Endothelial cell of umbilical vein (primary cell): ENCODE measurements at regions not wholly inside any gene's neighbourhood (a gene's known extent, or its start where the extent isn't known, plus 50 kb on each side); places are given as distances from the start of the nearest gene placed in this dataset.

Experiments used
- BruUV-seq: library from RNA; stranded (reverse); fragments of 400-500 nt; replicated peaks from 2 replicates; lab custom pipeline; 2021; lab: Mats Ljungman, UMichigan
- CTCF ChIA-PET: fragments of 300-600, 350-600 bp; sonication (Branson Sonifier 250); formaldehyde crosslinking; loops from one replicate; lab custom pipeline; 2021; ENCODE audit warnings: antibody characterized with exemption, inconsistent platforms; lab: Charles Lee
- POLR2A ChIA-PET: fragments of 300-600, 350-600 bp; sonication (Branson Sonifier 250); formaldehyde crosslinking; loops from one replicate; lab custom pipeline; 2021; ENCODE audit warnings: antibody characterized with exemption, inconsistent platforms; lab: Charles Lee
- DNase-seq: peaks from one replicate; pipeline ENCODE4 v3.0.0-alpha.2; 2011; ENCODE audit warnings: low read depth, low spot score
- FAIRE-seq: peaks from 2 replicates; lab custom pipeline; 2011; peaks lifted over from hg19 to GRCh38; lab: Jason Lieb, UNC
- H2AFZ ChIP-seq: 2 replicates; pipeline ENCODE4 v1.6.0; 2012; ENCODE audit warnings: low read depth, low read length, control low read depth, inconsistent platforms
- H3K27ac ChIP-seq: 2 replicates; pipeline ENCODE4 v1.5.1; 2011; ENCODE audit warnings: low read depth, mild to moderate bottlenecking, control low read depth, low read length, moderate library complexity; ENCODE audit not compliant: insufficient read depth
- H3K27me3 ChIP-seq, 2 experiments: 2 replicates each; pipeline versions ENCODE4 v1.6.0 to v1.6.1; 2011; ENCODE audit warnings: low read length in 2 of 2, mixed read lengths in 1 of 2; ENCODE audit not compliant: control insufficient read depth in 2 of 2, insufficient read depth in 2 of 2
- H3K36me3 ChIP-seq, 2 experiments: 2 replicates in 1 of 2; 3 replicates in 1 of 2; pipeline ENCODE4 v1.5.1; 2011; ENCODE audit warnings: low read length in 2 of 2, mild to moderate bottlenecking in 1 of 2, moderate library complexity in 1 of 2; ENCODE audit not compliant: control insufficient read depth in 2 of 2, insufficient read depth in 2 of 2; ENCODE audit errors: extremely low read depth in 1 of 2
- H3K4me1 ChIP-seq: 3 replicates; pipeline ENCODE4 v1.5.1; 2011; ENCODE audit warnings: mild to moderate bottlenecking, low read length; ENCODE audit not compliant: control insufficient read depth, insufficient read depth; ENCODE audit errors: extremely low read depth
- H3K4me2 ChIP-seq: 2 replicates; pipeline ENCODE4 v1.6.1; 2011; ENCODE audit warnings: low read length, control low read depth, mixed read lengths; ENCODE audit not compliant: insufficient read depth
- H3K4me3 ChIP-seq, 3 experiments: fragments of 200-600 bp in 1 of 3; sonication (generic), shearing (Covaris generic) in 1 of 3; replicated peaks in 1 of 3; 2 replicates each; pipeline ENCODE4 v1.5.1; 2011 to 2016; ENCODE audit warnings: control low read depth in 3 of 3, low read length in 3 of 3, mild to moderate bottlenecking in 2 of 3, inconsistent platforms in 1 of 3, low read depth in 1 of 3, moderate library complexity in 1 of 3; ENCODE audit not compliant: insufficient read depth in 1 of 3
- H3K79me2 ChIP-seq: 2 replicates; pipeline ENCODE4 v1.6.0; 2012; ENCODE audit warnings: low read length, inconsistent platforms; ENCODE audit not compliant: control insufficient read depth, insufficient read depth
- H3K9ac ChIP-seq: replicated peaks from 2 replicates; pipeline ENCODE3; 2011; ENCODE audit warnings: low read length, control low read depth; ENCODE audit not compliant: insufficient read depth; ENCODE audit errors: extremely low read depth
- H3K9me1 ChIP-seq: replicated peaks from 3 replicates; pipeline ENCODE4 v1.6.0; 2011; ENCODE audit warnings: mild to moderate bottlenecking, low read length; ENCODE audit not compliant: control insufficient read depth, insufficient read depth; ENCODE audit errors: extremely low read depth
- H3K9me3 ChIP-seq: replicated peaks from 2 replicates; pipeline ENCODE4 v1.5.1; 2012; ENCODE audit warnings: low read length, inconsistent platforms; ENCODE audit not compliant: control insufficient read depth, insufficient read depth
- H4K20me1 ChIP-seq: replicated peaks from 2 replicates; pipeline ENCODE3; 2011; ENCODE audit warnings: mild to moderate bottlenecking, low read length; ENCODE audit not compliant: control insufficient read depth, insufficient read depth; ENCODE audit errors: extremely low read depth
- EZH2 ChIP-seq: IDR thresholded peaks from 2 replicates; pipeline ENCODE4 v1.6.1; 2012; ENCODE audit warnings: borderline replicate concordance, low read depth, mild to moderate bottlenecking, moderate library complexity, low read length, inconsistent platforms; ENCODE audit not compliant: severe bottlenecking
- FOS ChIP-seq: IDR thresholded peaks from 2 replicates; pipeline ENCODE4 v1.6.1; 2011; ENCODE audit warnings: mild to moderate bottlenecking, low read length, moderate library complexity, borderline replicate concordance; ENCODE audit not compliant: insufficient read depth
- GATA2 ChIP-seq: IDR thresholded peaks from 2 replicates; pipeline ENCODE4 v1.7.0; 2011; ENCODE audit warnings: low read depth, mild to moderate bottlenecking, moderate library complexity, mixed read lengths, low read length; ENCODE audit not compliant: insufficient read length, insufficient read depth
- MAX ChIP-seq: IDR thresholded peaks from 2 replicates; pipeline ENCODE4 v1.6.1; 2011; ENCODE audit not compliant: insufficient read depth, insufficient read length
- MYC ChIP-seq: IDR thresholded peaks from one replicate; pipeline ENCODE4 v1.6.1; 2011; ENCODE audit warnings: mild to moderate bottlenecking, low read depth, low read length
- POLR2AphosphoS5 ChIP-seq: IDR thresholded peaks from 2 replicates; pipeline ENCODE4 v1.6.1; 2012; ENCODE audit warnings: low read depth, mild to moderate bottlenecking, control low read depth, low read length, moderate library complexity; ENCODE audit not compliant: insufficient read depth
- dilution Hi-C: fragments of 300-500 bp; cut with MboI; formaldehyde crosslinking; loops from one replicate; pipeline ENCODE4 v1.15.0; 2019; ENCODE audit warnings: low sequenced_read_pairs; ENCODE audit not compliant: extremely low pct_ligation_motif_present
- intact Hi-C: fragments of 100-400 bp; cut with micrococcal nuclease; formaldehyde crosslinking; loops from one replicate; pipeline ENCODE4 v1.10.0; 2022
- TF ChIP-seq, protein P1 (sequence below), 2 donors: IDR thresholded peaks; 1 replicate in 1 of 2; 2 replicates in 1 of 2; pipeline ENCODE4 v1.5.1; 2011; ENCODE audit warnings: low read length in 2 of 2, mild to moderate bottlenecking in 2 of 2, moderate library complexity in 2 of 2, control low read depth in 1 of 2, inconsistent platforms in 1 of 2, low read depth in 1 of 2; ENCODE audit not compliant: insufficient read depth in 1 of 2; ENCODE audit errors: extremely low read depth in 1 of 2

GRCh38 chr12:89085421-89085820 is 266.9 kb downstream of the DUSP6 start:
- CTCF ChIA-PET, result interaction anchor here (1.0 to 1.8 kb wide), 3 partner anchors 22 to 71 kb away, joined by 3 to 4 read pairs (median 4); no protein-coding TSS in a partner anchor
- Histone ChIP-seq H2AFZ (no peak overlapping the region), H3K9me3 (no peaks in the 10 kb centered on the region), H3K4me2 (peak overlapping the region; percentile 17), H3K9me1 (no peaks in the 10 kb centered on the region), H3K9ac (no peak overlapping the region), H3K4me1 (peaks cover 48% of the 10 kb centered on the region), H3K27ac (peak overlapping the region; percentile 69), H3K27me3 (no peaks in the 10 kb centered on the region), H3K36me3 (no peaks in the 10 kb centered on the region), H3K79me2 (no peaks in the 10 kb centered on the region), H4K20me1 (no peaks in the 10 kb centered on the region), H3K4me3 (no peak overlapping the region)
- no TSS peak for BruUV-seq
- POLR2A ChIA-PET, result no interaction called here
- peak; percentile 98 for DNase-seq
- FAIRE-seq, result peak; percentile 91
- TF ChIP-seq EZH2, result no peak
- TF ChIP-seq, protein P1, sequence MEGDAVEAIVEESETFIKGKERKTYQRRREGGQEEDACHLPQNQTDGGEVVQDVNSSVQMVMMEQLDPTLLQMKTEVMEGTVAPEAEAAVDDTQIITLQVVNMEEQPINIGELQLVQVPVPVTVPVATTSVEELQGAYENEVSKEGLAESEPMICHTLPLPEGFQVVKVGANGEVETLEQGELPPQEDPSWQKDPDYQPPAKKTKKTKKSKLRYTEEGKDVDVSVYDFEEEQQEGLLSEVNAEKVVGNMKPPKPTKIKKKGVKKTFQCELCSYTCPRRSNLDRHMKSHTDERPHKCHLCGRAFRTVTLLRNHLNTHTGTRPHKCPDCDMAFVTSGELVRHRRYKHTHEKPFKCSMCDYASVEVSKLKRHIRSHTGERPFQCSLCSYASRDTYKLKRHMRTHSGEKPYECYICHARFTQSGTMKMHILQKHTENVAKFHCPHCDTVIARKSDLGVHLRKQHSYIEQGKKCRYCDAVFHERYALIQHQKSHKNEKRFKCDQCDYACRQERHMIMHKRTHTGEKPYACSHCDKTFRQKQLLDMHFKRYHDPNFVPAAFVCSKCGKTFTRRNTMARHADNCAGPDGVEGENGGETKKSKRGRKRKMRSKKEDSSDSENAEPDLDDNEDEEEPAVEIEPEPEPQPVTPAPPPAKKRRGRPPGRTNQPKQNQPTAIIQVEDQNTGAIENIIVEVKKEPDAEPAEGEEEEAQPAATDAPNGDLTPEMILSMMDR (IDR thresholded peaks at IDR 0.05; ENCODE audit: extremely low read depth in 1 of 2, insufficient read depth in 1 of 2, low read depth in 1 of 2, low read length in 2 of 2), result no peak
- peak; percentile 69 for TF ChIP-seq FOS
- TF ChIP-seq MYC, result no peak
- peak; percentile 66 for TF ChIP-seq GATA2
- TF ChIP-seq MAX, result no peak
- TF ChIP-seq POLR2AphosphoS5, result peak; percentile 43
- intact Hi-C loops (loop anchor here (1.0 to 5.0 kb wide), 5 partner anchors 33 to 261 kb away; no protein-coding TSS in a partner anchor), dilution Hi-C loops (no loop called here)
